Liver (tissue), 3 donors: ENCODE measurements at regions not wholly inside any gene's neighbourhood (a gene's known extent, or its start where the extent isn't known, plus 50 kb on each side); places are given as distances from the start of the nearest gene placed in this dataset.

Experiments
- EGR1 ChIP-seq, 2 donors: IDR thresholded peaks; 2 replicates each; pipeline ENCODE4 v1.6.1; 2016 to 2018; ENCODE audit warnings: antibody characterized with exemption in 2 of 2, low read depth in 2 of 2
- RAD21 ChIP-seq, 2 donors: IDR thresholded peaks; 2 replicates each; pipeline ENCODE4 v1.6.1; 2016; ENCODE audit warnings: antibody characterized with exemption in 2 of 2, mild to moderate bottlenecking in 2 of 2
- RXRA ChIP-seq, 2 donors: IDR thresholded peaks; 2 replicates each; pipeline ENCODE4 v1.6.1; 2017 to 2018; ENCODE audit warnings: antibody characterized with exemption in 2 of 2, mild to moderate bottlenecking in 1 of 2
- SP1 ChIP-seq: IDR thresholded peaks from 2 replicates; pipeline ENCODE4 v1.6.1; 2018; ENCODE audit warnings: antibody characterized with exemption, mild to moderate bottlenecking
- TAF1 ChIP-seq: conservative IDR thresholded peaks from 2 replicates; pipeline ENCODE4 v1.6.1; 2016; ENCODE audit warnings: antibody characterized with exemption, mild to moderate bottlenecking
- TF ChIP-seq, protein P1 (sequence below): fragments of 150-350 bp; IDR thresholded peaks from 2 replicates; pipeline ENCODE4 v1.5.1; 2017; ENCODE audit warnings: improper control_type of control experiment, low read depth, low read length; ENCODE audit not compliant: missing input control
- TF ChIP-seq, protein P2 (sequence below): IDR thresholded peaks from 2 replicates; pipeline ENCODE4 v1.6.1; 2016; ENCODE audit warnings: antibody characterized with exemption
- donor health status: healthy.
- donor health status: healthy.

DNA sequence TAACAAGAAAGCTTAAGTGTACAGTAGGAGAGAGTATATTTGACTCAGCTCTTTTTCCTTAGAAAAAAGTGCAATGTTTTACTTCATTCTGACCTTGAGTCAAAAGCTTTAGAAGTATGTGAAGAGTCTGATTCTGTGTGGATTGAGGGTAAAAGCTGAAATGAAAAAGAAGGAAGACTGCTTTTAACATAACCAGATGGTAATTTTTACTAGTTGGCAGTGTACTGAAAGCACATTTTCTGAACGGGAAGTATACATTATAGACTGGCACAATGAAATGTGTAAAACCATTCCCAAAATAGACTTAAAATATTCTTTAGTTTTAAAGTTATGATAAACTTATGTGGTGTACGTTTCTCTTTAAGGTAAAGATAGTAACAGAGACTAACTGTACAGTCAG, 197.8 kb upstream of the ZNF717 start:
- TF ChIP-seq, protein P1, sequence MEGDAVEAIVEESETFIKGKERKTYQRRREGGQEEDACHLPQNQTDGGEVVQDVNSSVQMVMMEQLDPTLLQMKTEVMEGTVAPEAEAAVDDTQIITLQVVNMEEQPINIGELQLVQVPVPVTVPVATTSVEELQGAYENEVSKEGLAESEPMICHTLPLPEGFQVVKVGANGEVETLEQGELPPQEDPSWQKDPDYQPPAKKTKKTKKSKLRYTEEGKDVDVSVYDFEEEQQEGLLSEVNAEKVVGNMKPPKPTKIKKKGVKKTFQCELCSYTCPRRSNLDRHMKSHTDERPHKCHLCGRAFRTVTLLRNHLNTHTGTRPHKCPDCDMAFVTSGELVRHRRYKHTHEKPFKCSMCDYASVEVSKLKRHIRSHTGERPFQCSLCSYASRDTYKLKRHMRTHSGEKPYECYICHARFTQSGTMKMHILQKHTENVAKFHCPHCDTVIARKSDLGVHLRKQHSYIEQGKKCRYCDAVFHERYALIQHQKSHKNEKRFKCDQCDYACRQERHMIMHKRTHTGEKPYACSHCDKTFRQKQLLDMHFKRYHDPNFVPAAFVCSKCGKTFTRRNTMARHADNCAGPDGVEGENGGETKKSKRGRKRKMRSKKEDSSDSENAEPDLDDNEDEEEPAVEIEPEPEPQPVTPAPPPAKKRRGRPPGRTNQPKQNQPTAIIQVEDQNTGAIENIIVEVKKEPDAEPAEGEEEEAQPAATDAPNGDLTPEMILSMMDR = no peak
- TF ChIP-seq EGR1 (IDR thresholded peaks at IDR 0.05; ENCODE audit: low read depth in 2 of 2) (no peak), RAD21 (IDR thresholded peaks at IDR 0.05) (no peak), RXRA (IDR thresholded peaks at IDR 0.05) (no peak), TAF1 (no peak), SP1 (no peak)
- TF ChIP-seq, protein P2, sequence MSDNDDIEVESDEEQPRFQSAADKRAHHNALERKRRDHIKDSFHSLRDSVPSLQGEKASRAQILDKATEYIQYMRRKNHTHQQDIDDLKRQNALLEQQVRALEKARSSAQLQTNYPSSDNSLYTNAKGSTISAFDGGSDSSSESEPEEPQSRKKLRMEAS = no peak
